HepG2 (cell line): ENCODE measurements at regions not wholly inside any gene's neighbourhood (a gene's known extent, or its start where the extent isn't known, plus 50 kb on each side); places are given as distances from the start of the nearest gene placed in this dataset.
A peak's percentile ranks its signal among the peaks of the same experiment; 100 is the strongest.

Experiments
- ATAC-seq: fragments of 200-7000 bp; cut with Tn5 transposase; 3 replicates; pipeline ENCODE4 v1.9.1; 2020; ENCODE audit warnings: mild to moderate bottlenecking, moderate library complexity
- BruUV-seq: library from RNA; stranded (reverse); fragments of 400-500 nt; replicated peaks from 2 replicates; lab custom pipeline; 2021; lab: Mats Ljungman, UMichigan
- CTCF ChIA-PET: fragments of 300-600 bp; formaldehyde crosslinking; extraction: SDS; loops from one replicate; lab custom pipeline; 2021; ENCODE audit warnings: low total read pairs, inconsistent platforms, low intra/inter-chr PET ratio; lab: Yijun Ruan, JAX
- POLR2A ChIA-PET: fragments of 350-600 bp; sonication (Branson Sonifier 250); formaldehyde crosslinking; loops from one replicate; lab custom pipeline; 2020; ENCODE audit warnings: antibody characterized with exemption, inconsistent platforms; lab: Yijun Ruan, JAX
- DNase-seq: peaks from one replicate; pipeline ENCODE4 v3.0.0-alpha.2; 2015; ENCODE audit warnings: low spot score
- FAIRE-seq: peaks from 3 replicates; lab custom pipeline; 2011; peaks lifted over from hg19 to GRCh38; lab: Jason Lieb, UNC
- H2AFZ ChIP-seq: one replicate; pipeline ENCODE4 v1.6.1; 2011; ENCODE audit warnings: low read length, inconsistent platforms
- H3K27ac ChIP-seq: fragments of 300-600 bp; 3 replicates; pipeline ENCODE4 v1.8.0; 2011; ENCODE audit warnings: mixed run types, mild to moderate bottlenecking, mixed read lengths, low read length, inconsistent platforms; ENCODE audit not compliant: insufficient read depth; ENCODE audit errors: extremely low read length
- H3K27me3 ChIP-seq, 2 experiments: fragments of 200-600 bp in 1 of 2; 2 replicates in 1 of 2; 3 replicates in 1 of 2; pipeline versions ENCODE4 v1.6.0 to v1.8.0; 2011; ENCODE audit warnings: low read length in 2 of 2, mild to moderate bottlenecking in 2 of 2, moderate library complexity in 2 of 2, inconsistent platforms in 1 of 2; ENCODE audit not compliant: insufficient read depth in 2 of 2, control insufficient read depth in 1 of 2
- H3K36me3 ChIP-seq, 2 experiments: fragments of 200-600 bp in 1 of 2; replicated peaks in 1 of 2; 2 replicates in 1 of 2; 3 replicates in 1 of 2; pipeline versions ENCODE4 v1.5.1 to v1.8.0; 2011; ENCODE audit warnings: low read length in 2 of 2, inconsistent platforms in 1 of 2; ENCODE audit not compliant: insufficient read depth in 2 of 2, control insufficient read depth in 1 of 2
- H3K4me1 ChIP-seq: 2 replicates; pipeline ENCODE4 v1.5.1; 2012; ENCODE audit warnings: low read length, inconsistent platforms; ENCODE audit not compliant: insufficient read depth
- H3K4me2 ChIP-seq: 2 replicates; pipeline ENCODE4 v1.6.0; 2011; ENCODE audit warnings: low read depth, low read length, inconsistent platforms
- H3K4me3 ChIP-seq, 3 experiments: fragments of 200-600 bp in 1 of 3; sonication (generic), shearing (Covaris generic) in 1 of 3; replicated peaks in 1 of 3; 2 replicates each; pipeline ENCODE4 v1.5.1; 2011 to 2016; ENCODE audit warnings: low read length in 3 of 3, inconsistent platforms in 2 of 3, low read depth in 2 of 3, mild to moderate bottlenecking in 2 of 3, control low read depth in 1 of 3, mixed read lengths in 1 of 3; ENCODE audit not compliant: insufficient read depth in 1 of 3
- H3K79me2 ChIP-seq: one replicate; pipeline ENCODE4 v1.6.1; 2011; ENCODE audit warnings: low read length, inconsistent platforms; ENCODE audit not compliant: insufficient read depth
- H3K9ac ChIP-seq: 2 replicates; pipeline ENCODE4 v1.6.0; 2011; ENCODE audit warnings: mild to moderate bottlenecking, low read depth, low read length, inconsistent platforms; ENCODE audit not compliant: insufficient read depth
- H3K9me3 ChIP-seq: 2 replicates; pipeline ENCODE4 v1.5.1; 2012; ENCODE audit warnings: mild to moderate bottlenecking, low read length
- H4K20me1 ChIP-seq: 2 replicates; pipeline ENCODE4 v1.6.0; 2011; ENCODE audit warnings: inconsistent platforms, mild to moderate bottlenecking, low read length, moderate library complexity; ENCODE audit not compliant: insufficient read depth
- ARID2 ChIP-seq: sonication (generic); formaldehyde crosslinking; IDR thresholded peaks from 2 replicates; pipeline ENCODE4 v1.8.1; 2022; ENCODE audit warnings: mild to moderate bottlenecking, missing genetic modification reagents, borderline replicate concordance
- ATM ChIP-seq: fragments of 450-650 bp; IDR thresholded peaks from 2 replicates; pipeline ENCODE4 v1.7.1; 2017; ENCODE audit warnings: mild to moderate bottlenecking, borderline replicate concordance
- GTF3A ChIP-seq: sonication (generic); formaldehyde crosslinking; conservative IDR thresholded peaks from 2 replicates; pipeline ENCODE4 v1.4.0; 2020; ENCODE audit warnings: mild to moderate bottlenecking, missing genetic modification reagents
- HNF4A ChIP-seq: sonication (generic); formaldehyde crosslinking; IDR thresholded peaks from 2 replicates; pipeline ENCODE4 v1.4.0; 2020; ENCODE audit warnings: missing genetic modification reagents
- HOMEZ ChIP-seq: IDR thresholded peaks from 2 replicates; pipeline ENCODE4 v1.6.1; 2016; ENCODE audit warnings: low read depth
- LCORL ChIP-seq, 2 experiments: fragments of 450-650 bp in 1 of 2; sonication (generic) in 1 of 2; formaldehyde crosslinking in 1 of 2; IDR thresholded peaks; 2 replicates each; pipeline versions ENCODE4 v1.5.0 to v1.6.1; 2017 to 2020; ENCODE audit warnings: antibody characterized with exemption in 1 of 2, missing genetic modification reagents in 1 of 2
- MYNN ChIP-seq: sonication (generic); formaldehyde crosslinking; IDR thresholded peaks from 2 replicates; pipeline ENCODE4 v1.4.0; 2020; ENCODE audit warnings: mild to moderate bottlenecking, low read depth, missing genetic modification reagents
- NAIF1 ChIP-seq: sonication (generic); formaldehyde crosslinking; IDR thresholded peaks from 2 replicates; pipeline ENCODE4 v1.5.0; 2020; ENCODE audit warnings: mild to moderate bottlenecking, missing genetic modification reagents, borderline replicate concordance
- NFE2 ChIP-seq: sonication (generic); formaldehyde crosslinking; IDR thresholded peaks from 2 replicates; pipeline ENCODE4 v1.4.0; 2020; ENCODE audit warnings: missing genetic modification reagents
- NFKBIZ ChIP-seq: IDR thresholded peaks from 2 replicates; pipeline ENCODE4 v1.6.1; 2018; ENCODE audit warnings: missing genetic modification reagents, missing compliant biosample characterization
- PRDM10 ChIP-seq: sonication (generic); formaldehyde crosslinking; IDR thresholded peaks from 2 replicates; pipeline ENCODE4 v1.4.0; 2020; ENCODE audit warnings: low read depth, missing genetic modification reagents
- THAP7 ChIP-seq: sonication (generic); formaldehyde crosslinking; IDR thresholded peaks from 2 replicates; pipeline ENCODE4 v1.8.1; 2023; ENCODE audit warnings: mild to moderate bottlenecking, missing genetic modification reagents
- USF2 ChIP-seq, 2 experiments: sonication (generic) in 1 of 2; formaldehyde crosslinking in 1 of 2; IDR thresholded peaks; 2 replicates each; pipeline versions ENCODE4 v1.5.1 to v1.6.1; 2011 to 2020; ENCODE audit warnings: borderline replicate concordance in 1 of 2, low read depth in 1 of 2, low read length in 1 of 2, mild to moderate bottlenecking in 1 of 2, missing genetic modification reagents in 1 of 2, moderate library complexity in 1 of 2
- ZNF432 ChIP-seq: sonication (generic); formaldehyde crosslinking; IDR thresholded peaks from 2 replicates; pipeline ENCODE4 v1.5.0; 2020; ENCODE audit warnings: missing genetic modification reagents, mild to moderate bottlenecking, borderline replicate concordance
- ZNF510 ChIP-seq: sonication (generic); formaldehyde crosslinking; IDR thresholded peaks from 2 replicates; pipeline ENCODE4 v1.4.0; 2020; ENCODE audit warnings: low read depth, mild to moderate bottlenecking, missing genetic modification reagents
- ZNF562 ChIP-seq: sonication (generic); formaldehyde crosslinking; IDR thresholded peaks from 2 replicates; pipeline ENCODE4 v1.8.0; 2022; ENCODE audit warnings: missing genetic modification reagents, borderline replicate concordance
- ZNF792 ChIP-seq: IDR thresholded peaks from 2 replicates; pipeline ENCODE4 v1.6.1; 2016
- WGBS: methylation state at CpG from one replicate; pipeline ENCODE4 v1.1.6; 2017; ENCODE audit warnings: low lambda C conversion rate; 5-methylcytosine and 5-hydroxymethylcytosine counted together
- in situ Hi-C: cut with HindIII; loops from 2 replicates; pipeline ENCODE4 v1.10.0; 2017; ENCODE audit warnings: low pct_unique_long_range_greater_than_20kb; ENCODE audit not compliant: extremely low pct_ligation_motif_present
- intact Hi-C: fragments of 100-400 bp; cut with micrococcal nuclease; formaldehyde crosslinking; loops from one replicate; pipeline ENCODE4 v1.10.0; 2022; ENCODE audit not compliant: unreplicated experiment

- ChIA-PET POLR2A (interaction anchor here (1.2 kb wide), 1 partner anchor 261 kb away, joined by 6 read pairs; the partner anchor contains the start of gene CWF19L2), CTCF (no interaction called here)
- Histone ChIP-seq H3K79me2 (no peaks in the 10 kb centered on the region), H4K20me1 (no peaks in the 10 kb centered on the region), H3K4me3 (no peak overlapping the region; a peak in 1 of 6 replicates), H3K4me1 (peaks cover 38% of the 10 kb centered on the region), H3K9me3 (no peaks in the 10 kb centered on the region), H3K27me3 (no peaks in the 10 kb centered on the region), H3K36me3 (no peaks in the 10 kb centered on the region), H3K27ac (peak overlapping the region; percentile 68), H2AFZ (no peak overlapping the region), H3K4me2 (peak overlapping the region; percentile 51), H3K9ac (no peak overlapping the region)
- FAIRE-seq: peak; percentile 96
- intact Hi-C loops (loop anchor here (5.0 to 10.0 kb wide), 3 partner anchors 191 to 1122 kb away; partner anchors contain the start of genes AASDHPPT, CWF19L2 and KBTBD3), in situ Hi-C loops (no loop called here)
- WGBS: 10% methylated on average over 1 of the region's 1 CpG
- DNase-seq: peak; percentile 97
- BruUV-seq: no TSS peak
- ATAC-seq: peak; percentile 99
- peak; percentile 93 for TF ChIP-seq HNF4A (CRISPR knock-in tag)
- TF ChIP-seq NAIF1 (CRISPR knock-in tag): no peak
- TF ChIP-seq ZNF792 (CRISPR knock-in tag): 0 out of 2 replicates have a peak, but pooled peaks have one; percentile 54
- no peak for TF ChIP-seq ZNF432
- TF ChIP-seq NFE2 (CRISPR knock-in tag): no peak
- TF ChIP-seq THAP7 (CRISPR knock-in tag): no peak
- no peak for TF ChIP-seq ZNF510
- no peak for TF ChIP-seq ARID2 (CRISPR knock-in tag)
- TF ChIP-seq ATM: no peak
- no peak for TF ChIP-seq LCORL (IDR thresholded peaks at IDR 0.05)
- TF ChIP-seq LCORL (CRISPR knock-in tag; IDR thresholded peaks at IDR 0.05): peak; percentile 54; the same call in 1 of the 2 replicates
- TF ChIP-seq HOMEZ: peak; percentile 57; the same call in 1 of the 2 replicates
- no peak for TF ChIP-seq NFKBIZ (CRISPR knock-in tag)
- no peak for TF ChIP-seq PRDM10
- no peak for TF ChIP-seq USF2 (IDR thresholded peaks at IDR 0.05; ENCODE audit: low read depth, low read length)
- no peak for TF ChIP-seq USF2 (CRISPR knock-in tag; IDR thresholded peaks at IDR 0.05; ENCODE audit: borderline replicate concordance)
- no peak for TF ChIP-seq ZNF562 (CRISPR knock-in tag)
- TF ChIP-seq MYNN (CRISPR knock-in tag): no peak
- no peak for TF ChIP-seq GTF3A (CRISPR knock-in tag)
Observed at GRCh38 chr11:107196732-107197131, 178.5 kb upstream of the GUCY1A2 start.
